ENCODE measurements at regions not wholly inside any gene's neighbourhood (a gene's known extent, or its start where the extent isn't known, plus 50 kb on each side); places are given as distances from the start of the nearest gene placed in this dataset.
"Not testable (repeated sequence)": the region's sequence is repeated elsewhere in the genome, so short reads cannot be mapped to it uniquely, and the experiment has no call there.

DNA sequence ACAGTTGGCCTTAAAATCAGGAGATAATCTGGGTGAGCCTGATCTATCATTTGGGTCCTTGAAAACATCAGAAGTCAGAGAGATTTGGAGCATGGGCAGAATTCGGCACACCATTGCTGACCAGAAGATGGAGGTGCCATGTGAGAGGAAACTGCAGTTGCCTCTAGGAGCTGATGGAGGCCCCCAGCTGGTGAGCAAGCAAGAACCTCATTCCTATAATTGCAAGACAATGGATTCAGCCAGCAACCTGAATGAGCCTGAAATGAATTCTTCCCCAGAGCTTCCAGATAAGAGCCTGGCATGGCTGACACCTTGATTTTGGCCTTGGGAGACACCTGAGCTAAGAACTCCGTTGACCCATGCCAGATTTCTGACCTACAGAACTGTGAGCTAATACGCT lies 76.3 kb upstream of the FYN start:
- no peak overlapping the region for H3K4me3 ChIP-seq (ENCODE audit: low read depth, low read length)
- TF ChIP-seq, protein P1, sequence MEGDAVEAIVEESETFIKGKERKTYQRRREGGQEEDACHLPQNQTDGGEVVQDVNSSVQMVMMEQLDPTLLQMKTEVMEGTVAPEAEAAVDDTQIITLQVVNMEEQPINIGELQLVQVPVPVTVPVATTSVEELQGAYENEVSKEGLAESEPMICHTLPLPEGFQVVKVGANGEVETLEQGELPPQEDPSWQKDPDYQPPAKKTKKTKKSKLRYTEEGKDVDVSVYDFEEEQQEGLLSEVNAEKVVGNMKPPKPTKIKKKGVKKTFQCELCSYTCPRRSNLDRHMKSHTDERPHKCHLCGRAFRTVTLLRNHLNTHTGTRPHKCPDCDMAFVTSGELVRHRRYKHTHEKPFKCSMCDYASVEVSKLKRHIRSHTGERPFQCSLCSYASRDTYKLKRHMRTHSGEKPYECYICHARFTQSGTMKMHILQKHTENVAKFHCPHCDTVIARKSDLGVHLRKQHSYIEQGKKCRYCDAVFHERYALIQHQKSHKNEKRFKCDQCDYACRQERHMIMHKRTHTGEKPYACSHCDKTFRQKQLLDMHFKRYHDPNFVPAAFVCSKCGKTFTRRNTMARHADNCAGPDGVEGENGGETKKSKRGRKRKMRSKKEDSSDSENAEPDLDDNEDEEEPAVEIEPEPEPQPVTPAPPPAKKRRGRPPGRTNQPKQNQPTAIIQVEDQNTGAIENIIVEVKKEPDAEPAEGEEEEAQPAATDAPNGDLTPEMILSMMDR (IDR thresholded peaks at IDR 0.05; ENCODE audit: control insufficient read depth, extremely low read depth, insufficient read depth), result no peak
- no peak for DNase-seq (ENCODE audit: low read depth)

DNA sequence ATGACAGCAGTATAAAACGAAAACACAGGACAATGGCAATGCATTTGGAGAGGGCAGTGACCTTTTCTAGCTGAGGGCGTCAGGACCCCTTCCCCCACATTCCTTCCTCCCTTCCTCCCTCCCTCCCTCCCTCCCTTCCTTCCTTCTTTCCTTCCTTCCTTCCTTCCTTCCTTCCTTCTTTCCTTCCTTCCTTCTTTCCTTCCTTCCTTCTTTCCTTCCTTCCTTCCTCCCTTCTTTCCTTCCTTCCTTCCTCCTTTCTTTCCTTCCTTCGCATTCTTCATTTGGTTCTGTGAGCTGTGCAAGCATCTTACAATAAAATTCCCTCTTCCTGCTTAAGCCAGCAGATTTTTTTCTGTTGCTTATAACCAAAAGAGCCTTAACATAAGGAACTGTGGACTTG lies 76.7 kb upstream of the FYN start:
- not testable (repeated sequence) for DNase-seq (ENCODE audit: low read depth); H3K4me3 ChIP-seq (ENCODE audit: low read depth, low read length)

DNA sequence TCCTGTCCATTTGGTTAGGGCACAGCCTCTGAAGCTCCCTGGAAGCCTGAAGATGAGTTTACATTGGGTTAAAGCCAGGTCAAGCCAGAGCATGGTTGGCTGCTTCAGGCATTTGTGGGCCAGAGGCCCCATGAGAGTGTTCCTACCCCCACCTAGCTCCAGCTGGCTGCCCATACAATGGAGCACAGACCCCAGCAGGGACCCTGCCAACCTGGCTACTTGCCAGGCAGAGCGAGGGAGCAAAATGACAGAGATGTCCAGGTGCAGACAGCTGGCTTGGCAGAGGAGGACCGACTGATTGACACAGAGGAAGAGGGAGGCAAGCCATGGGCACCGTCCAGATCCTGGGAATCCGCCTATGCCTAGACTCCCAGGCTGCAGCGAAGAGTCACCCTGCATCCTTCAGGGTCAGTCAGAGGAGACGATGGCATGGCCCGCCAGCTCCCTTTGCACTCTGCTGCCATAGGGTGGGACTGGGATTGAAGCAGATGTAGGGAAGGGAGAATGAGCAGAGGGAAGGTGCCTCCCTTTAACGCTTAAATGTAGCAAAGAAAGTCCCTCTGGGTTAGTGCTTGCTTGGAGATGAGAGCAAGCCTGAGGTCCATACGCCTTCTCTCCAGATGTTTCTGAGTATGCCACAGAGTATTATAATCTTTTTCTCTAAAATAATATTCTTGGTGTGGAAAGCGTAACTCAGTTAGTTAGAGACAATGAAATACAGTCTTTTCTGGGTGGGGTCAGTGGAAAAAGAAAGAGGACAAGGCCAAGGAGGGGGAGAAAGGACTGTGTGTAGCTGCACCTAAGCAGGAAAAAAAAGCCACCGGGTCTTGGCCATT lies 77.6 kb upstream of the FYN start:
- DNase-seq (ENCODE audit: low read depth), result peak; percentile 11
- TF ChIP-seq, protein P1 (IDR thresholded peaks at IDR 0.05; ENCODE audit: control insufficient read depth, extremely low read depth, insufficient read depth), result no peak
- H3K4me3 ChIP-seq (ENCODE audit: low read depth, low read length), result no peak overlapping the region

DNA sequence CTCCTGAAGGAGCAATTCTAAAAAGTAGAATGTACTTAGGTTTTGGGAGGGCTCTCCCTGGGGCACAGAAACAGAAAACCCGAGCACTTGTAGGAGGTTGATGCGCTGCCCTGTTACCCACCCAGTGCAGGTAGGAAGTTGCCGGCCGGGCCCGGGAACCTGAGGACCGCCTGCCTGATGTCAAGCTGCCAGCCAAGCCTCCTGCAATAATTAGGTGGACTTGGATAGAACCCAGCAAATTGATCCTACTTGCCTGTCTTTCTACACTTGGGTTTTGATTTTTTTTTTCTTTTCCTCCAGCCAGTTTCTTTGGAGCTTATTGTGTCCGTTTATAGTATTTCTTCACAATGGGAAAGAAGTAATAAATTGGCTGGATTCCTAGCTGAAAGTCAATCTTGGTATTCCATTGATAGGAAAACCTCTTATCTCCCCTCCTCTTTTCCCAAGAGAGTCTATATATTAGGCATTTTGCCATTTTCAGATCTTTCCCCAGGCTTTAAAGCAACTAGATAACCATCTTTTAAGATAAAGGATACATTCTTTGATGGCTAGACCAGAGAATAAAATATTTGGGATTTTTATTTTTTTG lies 78.3 kb upstream of the FYN start:
- DNase-seq (ENCODE audit: low read depth), result no peak
- H3K4me3 ChIP-seq (ENCODE audit: low read depth, low read length), result no peak overlapping the region
- TF ChIP-seq, protein P1 (IDR thresholded peaks at IDR 0.05; ENCODE audit: control insufficient read depth, extremely low read depth, insufficient read depth), result no peak

DNA sequence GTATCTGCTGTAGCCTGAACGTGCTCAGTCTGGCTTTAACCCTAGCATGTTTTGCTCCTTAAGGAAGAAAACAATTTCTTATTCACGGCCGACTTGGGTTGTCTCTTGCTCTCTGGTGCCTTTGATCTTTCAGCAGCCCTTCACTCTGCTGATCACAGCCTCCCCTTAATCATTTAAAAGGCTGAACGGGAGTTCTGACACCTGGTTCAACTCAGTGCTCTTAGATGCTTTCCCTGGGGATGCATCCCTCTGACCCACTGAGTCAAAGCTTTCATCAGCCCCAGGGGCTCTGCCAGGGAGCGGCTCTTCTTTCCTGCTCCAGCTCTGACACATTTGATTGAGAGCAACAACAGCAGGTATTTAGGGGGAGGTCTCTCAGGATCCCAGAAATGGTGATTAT lies 79.0 kb upstream of the FYN start:
- DNase-seq (ENCODE audit: low read depth), result no peak
- no peak overlapping the region for H3K4me3 ChIP-seq (ENCODE audit: low read depth, low read length)
- TF ChIP-seq, protein P1 (IDR thresholded peaks at IDR 0.05; ENCODE audit: control insufficient read depth, extremely low read depth, insufficient read depth), result no peak

DNA sequence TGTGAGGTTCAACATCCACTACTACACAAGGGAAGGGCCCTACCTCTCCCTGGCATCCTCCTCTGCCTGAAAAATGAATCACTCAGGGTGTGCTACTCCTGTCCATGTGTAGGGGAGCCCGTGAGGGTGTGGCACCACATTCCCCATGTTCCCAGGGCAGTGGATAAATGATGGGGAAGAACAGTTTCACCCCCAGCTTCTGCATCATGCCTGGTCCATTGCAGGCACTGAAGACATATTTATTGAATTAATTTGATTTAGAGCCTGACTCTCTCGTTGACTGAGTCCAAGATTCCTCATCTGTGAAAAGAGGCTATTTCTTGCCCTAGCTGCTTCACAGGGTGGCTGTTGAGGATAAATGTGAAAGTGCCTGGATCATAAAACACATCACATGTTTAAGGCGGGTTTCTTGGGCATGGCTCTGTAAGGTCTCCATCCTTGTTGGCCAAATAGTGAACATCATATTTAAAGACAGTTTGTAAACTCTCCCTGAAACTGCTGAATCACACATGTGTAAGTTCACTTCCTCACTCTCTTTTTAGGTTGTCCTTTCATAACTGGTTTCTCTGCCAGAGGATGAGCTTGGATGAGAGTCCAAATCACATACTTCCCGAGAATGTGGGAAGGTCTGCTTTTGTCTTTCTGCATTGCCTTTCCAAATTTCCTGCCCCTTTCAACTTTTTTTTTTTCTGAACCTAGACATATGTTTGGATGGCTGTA lies 79.7 kb upstream of the FYN start:
- TF ChIP-seq, protein P1 (IDR thresholded peaks at IDR 0.05; ENCODE audit: control insufficient read depth, extremely low read depth, insufficient read depth), result no peak
- DNase-seq (ENCODE audit: low read depth), result no peak
- no peak overlapping the region for H3K4me3 ChIP-seq (ENCODE audit: low read depth, low read length)

DNA sequence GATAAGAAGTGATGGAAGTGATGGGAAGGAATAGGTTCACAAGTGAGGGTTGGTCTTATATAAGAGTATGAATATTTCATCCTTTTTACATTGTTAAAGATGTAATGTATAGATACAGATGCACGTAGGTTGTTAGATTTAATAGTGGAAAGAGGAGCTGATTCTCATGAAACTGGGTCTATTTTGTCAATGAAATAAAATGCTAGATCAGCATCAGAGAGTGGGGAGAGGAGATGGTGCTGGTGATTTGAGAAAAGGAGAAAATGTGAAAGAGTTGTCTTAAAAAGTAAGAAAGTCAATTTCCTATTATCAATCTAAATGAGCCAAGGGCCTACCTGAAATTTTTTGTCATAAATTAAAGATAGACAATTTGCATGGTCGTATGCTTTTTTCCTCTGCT lies 82.8 kb upstream of the FYN start:
- no peak overlapping the region for H3K4me3 ChIP-seq (ENCODE audit: low read depth, low read length)
- DNase-seq (ENCODE audit: low read depth), result no peak
- TF ChIP-seq, protein P1 (IDR thresholded peaks at IDR 0.05; ENCODE audit: control insufficient read depth, extremely low read depth, insufficient read depth), result no peak
